ENCODE measurements at regions not wholly inside any gene's neighbourhood (a gene's known extent, or its start where the extent isn't known, plus 50 kb on each side); places are given as distances from the start of the nearest gene placed in this dataset.

GRCh38 chr2:176638167-176639015 lies 369.1 kb downstream of the MTX2 start:
- H3K9me3 ChIP-seq, result no peaks in the 10 kb centered on the region
- peak overlapping the region; percentile 32 to 44 for H3K27ac ChIP-seq
- peak; percentile 76 for DNase-seq (ENCODE audit: low spot score)
- peak; percentile 79 to 85 for TF ChIP-seq CTCF (IDR thresholded peaks at IDR 0.05)
- peak overlapping the region; percentile 44 to 54 for H3K4me3 ChIP-seq
- H3K4me1 ChIP-seq, result no peaks in the 10 kb centered on the region
- H3K36me3 ChIP-seq, result no peaks in the 10 kb centered on the region
- H3K27me3 ChIP-seq, result no peaks in the 10 kb centered on the region

- Histone ChIP-seq H3K27me3 (no peaks in the 10 kb centered on the region), H3K36me3 (no peaks in the 10 kb centered on the region), H3K27ac (no peak overlapping the region), H3K4me3 (no peak overlapping the region), H3K4me1 (no peaks in the 10 kb centered on the region), H3K9me3 (no peaks in the 10 kb centered on the region)
- DNase-seq (ENCODE audit: low spot score), result no peak
- no peak for TF ChIP-seq CTCF (IDR thresholded peaks at IDR 0.05)
These were observed 369.7 kb downstream of the MTX2 start for GRCh38 chr2:176639016-176639343.

- no peak for TF ChIP-seq CTCF (IDR thresholded peaks at IDR 0.05)
- Histone ChIP-seq H3K4me1 (no peaks in the 10 kb centered on the region), H3K27me3 (no peaks in the 10 kb centered on the region), H3K9me3 (no peaks in the 10 kb centered on the region), H3K27ac (no peak overlapping the region), H3K36me3 (no peaks in the 10 kb centered on the region), H3K4me3 (no peak overlapping the region)
- DNase-seq (ENCODE audit: low spot score), result no peak
These were observed 370.4 kb downstream of the MTX2 start for GRCh38 chr2:176639671-176640070.

- Histone ChIP-seq H3K4me3 (no peak overlapping the region), H3K27ac (no peak overlapping the region), H3K9me3 (no peaks in the 10 kb centered on the region), H3K36me3 (no peaks in the 10 kb centered on the region), H3K4me1 (no peaks in the 10 kb centered on the region), H3K27me3 (no peaks in the 10 kb centered on the region)
- no peak for TF ChIP-seq CTCF (IDR thresholded peaks at IDR 0.05)
- no peak for DNase-seq (ENCODE audit: low spot score)
These were observed 372.2 kb downstream of the MTX2 start for GRCh38 chr2:176641436-176641835.

GRCh38 chr2:176642074-176642473 lies 372.8 kb downstream of the MTX2 start:
- no peaks in the 10 kb centered on the region for H3K36me3 ChIP-seq
- no peaks in the 10 kb centered on the region for H3K4me1 ChIP-seq
- no peak overlapping the region for H3K27ac ChIP-seq
- H3K27me3 ChIP-seq, result no peaks in the 10 kb centered on the region
- no peak overlapping the region for H3K4me3 ChIP-seq
- DNase-seq (ENCODE audit: low spot score), result no peak
- no peak for TF ChIP-seq CTCF (IDR thresholded peaks at IDR 0.05)
- no peaks in the 10 kb centered on the region for H3K9me3 ChIP-seq

GRCh38 chr2:176643646-176644045 lies 374.4 kb downstream of the MTX2 start:
- H3K27me3 ChIP-seq, result no peaks in the 10 kb centered on the region
- H3K27ac ChIP-seq, result no peak overlapping the region
- no peak for DNase-seq (ENCODE audit: low spot score)
- TF ChIP-seq CTCF (IDR thresholded peaks at IDR 0.05), result no peak
- H3K4me3 ChIP-seq, result no peak overlapping the region
- H3K9me3 ChIP-seq, result no peaks in the 10 kb centered on the region
- H3K4me1 ChIP-seq, result no peaks in the 10 kb centered on the region
- H3K36me3 ChIP-seq, result no peaks in the 10 kb centered on the region
